Neural cell (in vitro differentiated cells): ENCODE measurements at regions not wholly inside any gene's neighbourhood (a gene's known extent, or its start where the extent isn't known, plus 50 kb on each side); places are given as distances from the start of the nearest gene placed in this dataset.

Source experiments
- H2AFZ ChIP-seq: fragments of 200-600, 300-800 bp; sonication (generic), shearing (Covaris generic); 2 replicates; pipeline ENCODE4 v1.6.0; 2014; ENCODE audit warnings: low read depth, mild to moderate bottlenecking, antibody characterized with exemption, low read length, moderate library complexity
- H3F3A ChIP-seq: fragments of 200-600 bp; shearing (Covaris generic); 2 replicates; pipeline ENCODE4 v1.6.1; 2016; ENCODE audit warnings: mild to moderate bottlenecking, moderate library complexity, mixed read lengths, antibody characterized with exemption, low read length; ENCODE audit not compliant: insufficient read depth, poor library complexity, severe bottlenecking
- H3K27ac ChIP-seq: fragments of 200-600, 300-800 bp; sonication (generic), shearing (Covaris generic); 2 replicates; pipeline ENCODE4 v1.5.1; 2014; ENCODE audit warnings: mild to moderate bottlenecking, low read length, moderate library complexity
- H3K27me3 ChIP-seq: fragments of 300-800, 200-600 bp; sonication (generic), shearing (Covaris generic); 2 replicates; pipeline ENCODE4 v1.6.0; 2014; ENCODE audit warnings: mild to moderate bottlenecking, low read depth, low read length, moderate library complexity; ENCODE audit not compliant: insufficient read depth
- H3K36me3 ChIP-seq: fragments of 300-800, 200-600 bp; sonication (generic), shearing (Covaris generic); 2 replicates; pipeline ENCODE4 v1.5.1; 2014; ENCODE audit warnings: mild to moderate bottlenecking, antibody characterized with exemption, low read length, moderate library complexity; ENCODE audit not compliant: insufficient read depth
- H3K4me2 ChIP-seq: fragments of 300-800, 200-600 bp; sonication (generic), shearing (Covaris generic); 2 replicates; pipeline ENCODE4 v1.6.0; 2014; ENCODE audit warnings: mild to moderate bottlenecking, low read length
- H3K4me3 ChIP-seq: fragments of 300-800, 200-600 bp; sonication (generic), shearing (Covaris generic); 2 replicates; pipeline ENCODE4 v1.5.1; 2014; ENCODE audit warnings: mild to moderate bottlenecking, low read length, moderate library complexity
- H3K79me2 ChIP-seq: fragments of 200-600 bp; shearing (Covaris generic); replicated peaks from 2 replicates; pipeline ENCODE4 v1.6.0; 2014; ENCODE audit warnings: mild to moderate bottlenecking, low read length, moderate library complexity; ENCODE audit not compliant: insufficient read depth
- H3K9ac ChIP-seq: fragments of 300-800, 200-600 bp; sonication (generic), shearing (Covaris generic); 2 replicates; pipeline ENCODE4 v1.6.1; 2016; ENCODE audit warnings: mild to moderate bottlenecking, low read length, mixed read lengths
- H3K9me2 ChIP-seq: fragments of 200-600 bp; shearing (Covaris generic); 2 replicates; pipeline ENCODE4 v1.6.1; 2016; ENCODE audit warnings: mild to moderate bottlenecking, low read length, mixed read lengths; ENCODE audit not compliant: insufficient read depth
- H3K9me3 ChIP-seq: fragments of 200-600, 300-800 bp; sonication (generic), shearing (Covaris generic); 2 replicates; pipeline ENCODE4 v1.6.1; 2016; ENCODE audit warnings: mild to moderate bottlenecking, mixed run types, low read length, moderate library complexity, mixed read lengths
- H4K20me1 ChIP-seq: fragments of 200-600 bp; shearing (Covaris generic); 2 replicates; pipeline ENCODE4 v1.6.1; 2016; ENCODE audit warnings: mild to moderate bottlenecking, mixed run types; ENCODE audit not compliant: insufficient read depth
- CTCF ChIP-seq: fragments of 450-650 bp; IDR thresholded peaks from 2 replicates; pipeline ENCODE4 v1.5.1; 2014; ENCODE audit warnings: antibody characterized with exemption, mild to moderate bottlenecking, moderate library complexity; ENCODE audit not compliant: poor library complexity, severe bottlenecking
- EP300 ChIP-seq: fragments of 450-650 bp; conservative IDR thresholded peaks from 2 replicates; pipeline ENCODE4 v1.6.1; 2014; ENCODE audit warnings: antibody characterized with exemption, mild to moderate bottlenecking, moderate library complexity; ENCODE audit not compliant: poor library complexity, severe bottlenecking
- EZH2 ChIP-seq: fragments of 200-600, 300-800 bp; shearing (Covaris generic), sonication (generic); IDR thresholded peaks from 2 replicates; pipeline ENCODE4 v1.6.1; 2014; ENCODE audit warnings: antibody characterized with exemption, low read length, borderline replicate concordance, mild to moderate bottlenecking; ENCODE audit not compliant: insufficient read depth, poor library complexity, severe bottlenecking
- MXI1 ChIP-seq: fragments of 450-650 bp; conservative IDR thresholded peaks from 2 replicates; pipeline ENCODE4 v1.6.1; 2014; ENCODE audit warnings: antibody characterized with exemption, mild to moderate bottlenecking; ENCODE audit not compliant: poor library complexity, severe bottlenecking
- POLR2AphosphoS5 ChIP-seq: IDR thresholded peaks from 2 replicates; pipeline ENCODE4 v1.6.1; 2012
- RAD21 ChIP-seq: fragments of 450-650 bp; conservative IDR thresholded peaks from 2 replicates; pipeline ENCODE4 v1.6.1; 2014; ENCODE audit warnings: antibody characterized with exemption, mild to moderate bottlenecking, moderate library complexity
- REST ChIP-seq: IDR thresholded peaks from 2 replicates; pipeline ENCODE4 v1.6.1; 2012; ENCODE audit warnings: borderline replicate concordance
- SMC3 ChIP-seq: fragments of 450-650 bp; conservative IDR thresholded peaks from 2 replicates; pipeline ENCODE4 v1.6.1; 2014; ENCODE audit warnings: antibody characterized with exemption, mild to moderate bottlenecking, moderate library complexity; ENCODE audit not compliant: poor library complexity
- TAF1 ChIP-seq: IDR thresholded peaks from 2 replicates; pipeline ENCODE4 v1.6.1; 2012; ENCODE audit warnings: low read depth

GRCh38 chr18:68414407-68414806 lies 300.5 kb downstream of the TMX3 start:
- no peak overlapping the region for H3K9ac ChIP-seq
- no peaks in the 10 kb centered on the region for H3K9me3 ChIP-seq

GRCh38 chr18:68409576-68409975 lies 305.3 kb downstream of the TMX3 start:
- H4K20me1 ChIP-seq, result no peaks in the 10 kb centered on the region
- H3K4me2 ChIP-seq, result no peak overlapping the region
- no peaks in the 10 kb centered on the region for H3K27me3 ChIP-seq
- TF ChIP-seq CTCF (no peak), SMC3 (no peak), REST (no peak), EZH2 (no peak), EP300 (no peak), RAD21 (no peak), TAF1 (no peak), MXI1 (no peak), POLR2AphosphoS5 (no peak)
- H3F3A ChIP-seq, result no peaks in the 10 kb centered on the region
- H3K9me3 ChIP-seq, result no peaks in the 10 kb centered on the region
- no peaks in the 10 kb centered on the region for H3K9me2 ChIP-seq
- no peak overlapping the region for H3K9ac ChIP-seq
- no peak overlapping the region for H3K4me3 ChIP-seq
- no peak overlapping the region for H3K27ac ChIP-seq
- no peaks in the 10 kb centered on the region for H3K79me2 ChIP-seq
- no peak overlapping the region for H2AFZ ChIP-seq
- no peaks in the 10 kb centered on the region for H3K36me3 ChIP-seq

More at GRCh38 chr18:68414407-68414806, 300.5 kb downstream of the TMX3 start:
- Histone ChIP-seq H3K4me3 (no peak overlapping the region), H3K9me2 (no peaks in the 10 kb centered on the region), H3K79me2 (no peaks in the 10 kb centered on the region), H3K36me3 (no peaks in the 10 kb centered on the region), H3K27me3 (no peaks in the 10 kb centered on the region), H3K27ac (no peak overlapping the region), H2AFZ (no peak overlapping the region), H3K4me2 (no peak overlapping the region), H3F3A (peaks cover 6% of the 10 kb centered on the region), H4K20me1 (no peaks in the 10 kb centered on the region)
- TF ChIP-seq CTCF (no peak), EP300 (no peak), RAD21 (no peak), EZH2 (no peak)
